Uterus (tissue), 3 donors: ENCODE measurements at regions not wholly inside any gene's neighbourhood (a gene's known extent, or its start where the extent isn't known, plus 50 kb on each side); places are given as distances from the start of the nearest gene placed in this dataset.

ENCODE experiments used
- DNase-seq, 2 donors: peaks; one replicate each; pipeline ENCODE4 v3.0.0-alpha.2; 2019 to 2020
- H3K27ac ChIP-seq, 2 donors: fragments of 200-600 bp; sonication (generic); 1 replicate in 1 of 2; 2 replicates in 1 of 2; pipeline ENCODE4 v1.5.1; 2016 to 2018
- H3K27me3 ChIP-seq, 2 donors: fragments of 200-600 bp; sonication (generic); one replicate each; pipeline ENCODE4 v1.5.1; 2018 to 2019; ENCODE audit warnings: control low read depth in 1 of 2
- H3K36me3 ChIP-seq, 2 donors: fragments of 200-600 bp; sonication (generic); one replicate each; pipeline ENCODE4 v1.5.1; 2019; ENCODE audit warnings: control low read depth in 1 of 2
- H3K4me1 ChIP-seq, 2 donors: fragments of 200-600 bp; sonication (generic); one replicate each; pipeline ENCODE4 v1.5.1; 2018 to 2019; ENCODE audit warnings: control low read depth in 1 of 2
- H3K4me3 ChIP-seq, 2 donors: fragments of 200-600 bp; sonication (generic); 1 replicate in 1 of 2; 2 replicates in 1 of 2; pipeline ENCODE4 v1.5.1; 2018 to 2019; ENCODE audit warnings: mild to moderate bottlenecking in 1 of 2
- H3K9me3 ChIP-seq, 2 donors: fragments of 200-600 bp; sonication (generic); one replicate each; pipeline ENCODE4 v1.5.1; 2019; ENCODE audit warnings: control low read depth in 1 of 2
- POLR2A ChIP-seq, 2 donors: fragments of 450-650 bp; IDR thresholded peaks; one replicate each; pipeline ENCODE4 v1.6.1; 2016; ENCODE audit warnings: antibody characterized with exemption in 2 of 2, mild to moderate bottlenecking in 1 of 2, moderate library complexity in 1 of 2
- intact Hi-C: fragments of 100-400 bp; cut with DNase I; formaldehyde crosslinking; loops from one replicate; pipeline ENCODE4 v1.15.1; 2023; ENCODE audit warnings: low total_unique reads
- TF ChIP-seq, protein P1 (sequence below), 4 experiments: fragments of 200-600 bp in 2 of 4; fragments of 450-650 bp in 2 of 4; sonication (generic) in 2 of 4; IDR thresholded peaks; one replicate each; pipeline ENCODE4 v1.5.1; 2016 to 2019; ENCODE audit warnings: antibody characterized with exemption in 4 of 4, mild to moderate bottlenecking in 2 of 4, moderate library complexity in 1 of 4
- donor health status: DM: yes; HTN: yes; CAD: no.

DNA sequence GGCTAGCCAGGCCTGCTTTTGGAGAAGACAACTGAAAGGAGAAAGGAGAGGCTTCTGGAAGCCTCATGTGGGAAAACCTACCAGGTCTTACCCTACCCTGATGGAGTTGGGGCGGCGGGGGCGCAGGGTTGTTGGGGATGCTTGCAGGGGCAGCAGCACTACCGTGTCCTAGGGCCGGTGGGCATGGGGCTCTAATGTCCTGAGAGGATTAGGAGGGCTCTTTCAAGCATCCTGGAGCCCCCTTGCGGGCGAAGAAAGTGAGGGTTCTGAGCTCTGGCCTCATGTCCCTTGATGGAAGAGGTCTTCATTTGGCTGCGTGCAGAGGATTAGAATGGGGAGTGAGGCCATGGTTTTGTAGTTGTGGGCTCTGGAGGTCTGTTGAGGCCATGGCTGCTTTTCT lies 86.9 kb upstream of the PITX1 start:
- intact Hi-C loops = no loop called here
- no peak for DNase-seq
- H3K4me1 ChIP-seq = no peaks in the 10 kb centered on the region
- H3K9me3 ChIP-seq = no peaks in the 10 kb centered on the region
- no peaks in the 10 kb centered on the region for H3K27me3 ChIP-seq
- H3K36me3 ChIP-seq = no peaks in the 10 kb centered on the region
- H3K4me3 ChIP-seq = no peak overlapping the region
- no peak overlapping the region for H3K27ac ChIP-seq
- TF ChIP-seq POLR2A (IDR thresholded peaks at IDR 0.05) = no peak
- TF ChIP-seq, protein P1, sequence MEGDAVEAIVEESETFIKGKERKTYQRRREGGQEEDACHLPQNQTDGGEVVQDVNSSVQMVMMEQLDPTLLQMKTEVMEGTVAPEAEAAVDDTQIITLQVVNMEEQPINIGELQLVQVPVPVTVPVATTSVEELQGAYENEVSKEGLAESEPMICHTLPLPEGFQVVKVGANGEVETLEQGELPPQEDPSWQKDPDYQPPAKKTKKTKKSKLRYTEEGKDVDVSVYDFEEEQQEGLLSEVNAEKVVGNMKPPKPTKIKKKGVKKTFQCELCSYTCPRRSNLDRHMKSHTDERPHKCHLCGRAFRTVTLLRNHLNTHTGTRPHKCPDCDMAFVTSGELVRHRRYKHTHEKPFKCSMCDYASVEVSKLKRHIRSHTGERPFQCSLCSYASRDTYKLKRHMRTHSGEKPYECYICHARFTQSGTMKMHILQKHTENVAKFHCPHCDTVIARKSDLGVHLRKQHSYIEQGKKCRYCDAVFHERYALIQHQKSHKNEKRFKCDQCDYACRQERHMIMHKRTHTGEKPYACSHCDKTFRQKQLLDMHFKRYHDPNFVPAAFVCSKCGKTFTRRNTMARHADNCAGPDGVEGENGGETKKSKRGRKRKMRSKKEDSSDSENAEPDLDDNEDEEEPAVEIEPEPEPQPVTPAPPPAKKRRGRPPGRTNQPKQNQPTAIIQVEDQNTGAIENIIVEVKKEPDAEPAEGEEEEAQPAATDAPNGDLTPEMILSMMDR (IDR thresholded peaks at IDR 0.05) = no peak

DNA sequence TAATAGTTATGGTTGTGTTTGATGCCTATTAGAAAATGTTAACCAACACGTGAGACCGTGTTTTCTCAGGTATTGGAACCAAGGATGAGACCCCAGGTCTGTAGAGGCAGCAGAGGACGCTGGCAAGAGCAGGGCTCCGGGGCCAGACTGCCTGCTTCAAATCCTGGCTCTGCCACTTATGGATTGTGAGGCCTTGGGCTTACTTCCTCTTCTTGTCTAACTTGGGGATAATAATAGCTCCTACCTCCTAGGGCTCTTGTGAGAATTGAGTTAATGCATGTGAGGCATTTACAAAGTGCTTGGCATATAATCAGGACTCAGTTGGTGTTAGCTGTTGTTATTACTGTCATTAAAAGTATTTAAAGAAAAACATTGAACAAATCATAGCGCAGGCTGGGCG lies 85.5 kb upstream of the PITX1 start:
- DNase-seq = no peak
- TF ChIP-seq, protein P1 (IDR thresholded peaks at IDR 0.05) = no peak
- TF ChIP-seq POLR2A (IDR thresholded peaks at IDR 0.05) = no peak
- H3K27ac ChIP-seq = no peak overlapping the region
- H3K4me3 ChIP-seq = no peak overlapping the region
- H3K4me1 ChIP-seq = no peaks in the 10 kb centered on the region
- no peaks in the 10 kb centered on the region for H3K36me3 ChIP-seq
- no peaks in the 10 kb centered on the region for H3K9me3 ChIP-seq
- H3K27me3 ChIP-seq = no peaks in the 10 kb centered on the region
- intact Hi-C loops = no loop called here

DNA sequence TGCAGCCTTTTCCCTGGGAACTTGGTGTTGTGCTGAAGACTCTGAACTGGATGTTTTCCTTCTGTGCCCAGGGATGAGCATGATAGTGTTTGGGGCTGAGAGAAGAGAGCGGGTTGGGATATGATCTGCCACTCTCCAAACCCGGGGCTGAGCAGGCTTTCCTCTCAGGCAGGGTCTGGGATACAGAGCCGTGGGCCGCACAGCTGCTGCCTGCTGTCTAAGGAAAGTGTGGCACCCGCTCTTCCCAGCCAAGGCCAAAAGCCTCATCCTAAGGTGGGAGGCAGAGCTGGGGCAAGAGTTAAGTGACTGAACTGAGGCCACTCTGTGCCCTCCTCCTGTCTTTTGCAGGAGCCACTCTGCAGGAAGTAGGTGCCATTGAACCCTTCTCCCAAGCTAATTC lies 83.6 kb upstream of the PITX1 start:
- H3K36me3 ChIP-seq = no peaks in the 10 kb centered on the region
- DNase-seq = no peak
- H3K27me3 ChIP-seq = no peaks in the 10 kb centered on the region
- H3K4me1 ChIP-seq = no peaks in the 10 kb centered on the region
- H3K4me3 ChIP-seq = no peak overlapping the region
- H3K9me3 ChIP-seq = no peaks in the 10 kb centered on the region
- TF ChIP-seq POLR2A (IDR thresholded peaks at IDR 0.05) = no peak
- TF ChIP-seq, protein P1 (IDR thresholded peaks at IDR 0.05) = no peak
- intact Hi-C loops = no loop called here
- H3K27ac ChIP-seq = no peak overlapping the region

GRCh38 chr5:135116160-135116561 lies 82.1 kb upstream of the PITX1 start:
- intact Hi-C loops = no loop called here
- DNase-seq = no peak
- H3K4me1 ChIP-seq = no peaks in the 10 kb centered on the region

GRCh38 chr5:135115591-135115990 lies 81.6 kb upstream of the PITX1 start:
- Histone ChIP-seq H3K27me3 (no peaks in the 10 kb centered on the region), H3K4me3 (no peak overlapping the region), H3K4me1 (no peaks in the 10 kb centered on the region), H3K9me3 (no peaks in the 10 kb centered on the region), H3K27ac (no peak overlapping the region), H3K36me3 (no peaks in the 10 kb centered on the region)
- intact Hi-C loops = no loop called here
- TF ChIP-seq POLR2A (IDR thresholded peaks at IDR 0.05) = no peak
- TF ChIP-seq, protein P1 (IDR thresholded peaks at IDR 0.05) = no peak
- no peak for DNase-seq

More at GRCh38 chr5:135116160-135116561, 82.1 kb upstream of the PITX1 start:
- Histone ChIP-seq H3K4me3 (no peak overlapping the region), H3K36me3 (no peaks in the 10 kb centered on the region), H3K9me3 (no peaks in the 10 kb centered on the region), H3K27ac (no peak overlapping the region), H3K27me3 (no peaks in the 10 kb centered on the region)
- no peak for TF ChIP-seq POLR2A (IDR thresholded peaks at IDR 0.05)
- TF ChIP-seq, protein P1 (IDR thresholded peaks at IDR 0.05) = no peak
